A673 (cell line): ENCODE measurements at regions not wholly inside any gene's neighbourhood (a gene's known extent, or its start where the extent isn't known, plus 50 kb on each side); places are given as distances from the start of the nearest gene placed in this dataset.

Experiments
- BruUV-seq: library from RNA; stranded (reverse); fragments of 400-500 nt; replicated peaks from 2 replicates; lab custom pipeline; 2021; lab: Mats Ljungman, UMichigan
- CTCF ChIA-PET: fragments of 300-600 bp; sonication (Branson Sonifier 250); formaldehyde crosslinking; loops from one replicate; lab custom pipeline; 2022; ENCODE audit warnings: antibody characterized with exemption; lab: Charles Lee
- POLR2A ChIA-PET: fragments of 300-600 bp; sonication (Branson Sonifier 250); formaldehyde crosslinking; loops from one replicate; lab custom pipeline; 2022; ENCODE audit warnings: antibody characterized with exemption; ENCODE audit not compliant: low non-redundant PET; lab: Charles Lee
- DNase-seq: peaks from one replicate; pipeline ENCODE4 v3.0.0-alpha.2; 2015; ENCODE audit warnings: low spot score
- H3K27ac ChIP-seq: fragments of 200-600 bp; sonication (generic); 2 replicates; pipeline ENCODE4 v1.5.1; 2016; ENCODE audit warnings: mixed run types, low read depth, mild to moderate bottlenecking, mixed read lengths, antibody characterized with exemption, low read length; ENCODE audit not compliant: poor library complexity, severe bottlenecking
- H3K27me3 ChIP-seq: fragments of 200-600 bp; sonication (generic); replicated peaks from 2 replicates; pipeline ENCODE4 v1.6.1; 2017; ENCODE audit warnings: mixed run types, low read depth, mild to moderate bottlenecking, mixed read lengths, antibody characterized with exemption, low read length; ENCODE audit not compliant: insufficient read depth, poor library complexity
- H3K36me3 ChIP-seq: fragments of 200-600 bp; sonication (generic); 2 replicates; pipeline ENCODE4 v1.6.1; 2016; ENCODE audit warnings: mixed run types, mild to moderate bottlenecking, mixed read lengths, antibody characterized with exemption, low read length; ENCODE audit not compliant: insufficient read depth, poor library complexity, severe bottlenecking
- H3K4me1 ChIP-seq: fragments of 200-600 bp; sonication (generic); 2 replicates; pipeline ENCODE4 v1.6.1; 2017; ENCODE audit warnings: mixed run types, mild to moderate bottlenecking, mixed read lengths, antibody characterized with exemption, low read length; ENCODE audit not compliant: insufficient read depth, poor library complexity, severe bottlenecking
- H3K4me3 ChIP-seq: fragments of 200-600 bp; sonication (generic); 2 replicates; pipeline ENCODE4 v1.5.1; 2016; ENCODE audit warnings: low read depth, mixed run types, mild to moderate bottlenecking, mixed read lengths, low read length; ENCODE audit not compliant: poor library complexity, severe bottlenecking
- H3K9me3 ChIP-seq: fragments of 200-600 bp; sonication (generic); 2 replicates; pipeline ENCODE4 v1.6.1; 2016; ENCODE audit warnings: mixed run types, low read depth, mild to moderate bottlenecking, mixed read lengths, antibody characterized with exemption, low read length; ENCODE audit not compliant: poor library complexity, severe bottlenecking
- CTCF ChIP-seq: fragments of 300-800, 200-600 bp; sonication (generic); conservative IDR thresholded peaks from 2 replicates; pipeline ENCODE4 v1.5.1; 2017; ENCODE audit warnings: low read depth, mild to moderate bottlenecking, antibody characterized with exemption, low read length, moderate library complexity, mixed read lengths
- EZH2 ChIP-seq: fragments of 200-600 bp; sonication (generic); IDR thresholded peaks from 2 replicates; pipeline ENCODE4 v1.6.1; 2017; ENCODE audit warnings: borderline replicate concordance, low read depth, mild to moderate bottlenecking, mixed read lengths, antibody characterized with exemption, low read length; ENCODE audit not compliant: poor library complexity, severe bottlenecking
- intact Hi-C: fragments of 100-400 bp; cut with micrococcal nuclease; formaldehyde crosslinking; loops from one replicate; pipeline ENCODE4 v1.10.0; 2022; ENCODE audit not compliant: unreplicated experiment

DNA sequence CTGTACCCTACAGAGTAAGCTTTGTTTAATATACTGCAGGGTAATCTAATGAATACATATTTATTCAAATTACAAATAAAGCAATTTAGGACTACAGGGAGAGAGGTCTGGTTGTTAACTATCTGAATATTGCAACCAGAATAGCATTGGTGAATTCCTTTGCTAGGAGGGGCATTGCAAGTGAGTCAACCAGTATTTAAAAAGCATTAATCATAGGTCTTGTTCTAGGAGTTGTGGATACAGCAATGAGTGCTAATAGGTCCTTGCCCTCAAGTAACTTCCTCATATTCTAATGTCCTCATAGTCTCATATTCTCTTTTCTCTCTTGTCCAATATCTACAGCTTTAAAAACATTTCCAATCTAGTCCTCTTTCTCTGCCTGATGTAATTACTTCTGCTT is 531.4 kb downstream of the CDH11 start:
- no peak for TF ChIP-seq CTCF
- no peak for TF ChIP-seq EZH2
- Histone ChIP-seq H3K36me3 (no peaks in the 10 kb centered on the region), H3K27ac (no peak overlapping the region), H3K27me3 (no peaks in the 10 kb centered on the region), H3K9me3 (no peaks in the 10 kb centered on the region), H3K4me3 (no peak overlapping the region), H3K4me1 (no peaks in the 10 kb centered on the region)
- ChIA-PET CTCF (no interaction called here), POLR2A (no interaction called here)
- no TSS peak for BruUV-seq
- DNase-seq, result no peak
- intact Hi-C loops, result no loop called here

GRCh38 chr16:64589836-64590235 is 532.0 kb downstream of the CDH11 start:
- intact Hi-C loops, result no loop called here
- H3K27me3 ChIP-seq, result no peaks in the 10 kb centered on the region
- no peak for TF ChIP-seq EZH2
- no peaks in the 10 kb centered on the region for H3K9me3 ChIP-seq
- no peaks in the 10 kb centered on the region for H3K36me3 ChIP-seq
- no peak overlapping the region for H3K4me3 ChIP-seq
- no peak for DNase-seq
- H3K4me1 ChIP-seq, result no peaks in the 10 kb centered on the region
- no peak overlapping the region for H3K27ac ChIP-seq
- POLR2A ChIA-PET, result no interaction called here
- CTCF ChIA-PET, result interaction anchor here (0.6 kb wide), 1 partner anchor 210 kb away, joined by 5 read pairs; no protein-coding TSS in a partner anchor
- no TSS peak for BruUV-seq

GRCh38 chr16:64586781-64587180 is 535.1 kb downstream of the CDH11 start:
- intact Hi-C loops, result no loop called here
- TF ChIP-seq EZH2 (no peak), CTCF (no peak)
- Histone ChIP-seq H3K4me3 (no peak overlapping the region), H3K27ac (no peak overlapping the region), H3K9me3 (no peaks in the 10 kb centered on the region), H3K27me3 (no peaks in the 10 kb centered on the region), H3K4me1 (no peaks in the 10 kb centered on the region), H3K36me3 (no peaks in the 10 kb centered on the region)
- no TSS peak for BruUV-seq
- ChIA-PET CTCF (no interaction called here), POLR2A (no interaction called here)
- DNase-seq, result no peak

DNA sequence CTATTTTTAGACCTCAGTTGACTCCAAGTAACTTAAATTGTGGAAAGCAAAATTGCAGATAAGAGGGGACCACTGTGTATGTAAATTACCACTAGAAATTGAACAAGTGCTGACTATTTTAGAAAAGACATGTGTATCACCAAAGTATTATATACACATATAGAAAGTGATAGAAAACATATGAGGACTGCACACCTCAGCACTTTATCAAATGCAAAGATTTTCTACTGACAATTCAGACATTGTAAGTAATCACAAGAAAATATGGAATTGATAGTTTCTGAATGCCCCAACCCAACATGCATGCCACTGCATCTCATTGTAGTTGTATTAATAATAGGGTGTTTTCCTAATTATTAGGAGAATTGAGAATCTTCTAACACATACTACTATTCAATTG is 536.5 kb downstream of the CDH11 start:
- TF ChIP-seq CTCF (no peak), EZH2 (no peak)
- Histone ChIP-seq H3K27ac (no peak overlapping the region), H3K9me3 (no peaks in the 10 kb centered on the region), H3K4me3 (no peak overlapping the region), H3K4me1 (no peaks in the 10 kb centered on the region), H3K36me3 (no peaks in the 10 kb centered on the region), H3K27me3 (no peaks in the 10 kb centered on the region)
- no TSS peak for BruUV-seq
- ChIA-PET CTCF (no interaction called here), POLR2A (no interaction called here)
- DNase-seq, result no peak
- intact Hi-C loops, result no loop called here
